Cardiac muscle cell (in vitro differentiated cells and primary cell): ENCODE measurements at regions not wholly inside any gene's neighbourhood (a gene's known extent, or its start where the extent isn't known, plus 50 kb on each side); places are given as distances from the start of the nearest gene placed in this dataset.

ENCODE experiments used
- DNase-seq, 2 donors: peaks; one replicate each; pipeline versions ENCODE4 v3.0.0 to v3.0.0-alpha.2; 2010 to 2017; ENCODE audit warnings: low read depth in 1 of 2, low spot score in 1 of 2
- H3K27ac ChIP-seq: fragments of 200-600 bp; sonication (generic); 2 replicates; pipeline ENCODE4 v1.5.1; 2016
- H3K27me3 ChIP-seq: fragments of 200-600 bp; sonication (generic); 2 replicates; pipeline ENCODE4 v1.6.0; 2016; ENCODE audit warnings: control low read depth
- H3K36me3 ChIP-seq: fragments of 200-600 bp; sonication (generic); 2 replicates; pipeline ENCODE4 v1.5.1; 2016; ENCODE audit warnings: control low read depth
- H3K4me1 ChIP-seq: fragments of 200-600 bp; sonication (generic); 2 replicates; pipeline ENCODE4 v1.8.1; 2017; ENCODE audit warnings: low read depth, mild to moderate bottlenecking, mixed run types
- H3K4me3 ChIP-seq: fragments of 200-600 bp; sonication (generic); 2 replicates; pipeline ENCODE4 v1.5.1; 2016; ENCODE audit warnings: mild to moderate bottlenecking
- H3K9me3 ChIP-seq: fragments of 200-600 bp; sonication (generic); 2 replicates; pipeline ENCODE4 v1.5.1; 2017; ENCODE audit warnings: low read depth, mild to moderate bottlenecking, control low read depth
- TF ChIP-seq, protein P1 (sequence below): IDR thresholded peaks from 2 replicates; pipeline ENCODE4 v1.5.1; 2012; ENCODE audit warnings: low read depth, mild to moderate bottlenecking, low read length

DNA sequence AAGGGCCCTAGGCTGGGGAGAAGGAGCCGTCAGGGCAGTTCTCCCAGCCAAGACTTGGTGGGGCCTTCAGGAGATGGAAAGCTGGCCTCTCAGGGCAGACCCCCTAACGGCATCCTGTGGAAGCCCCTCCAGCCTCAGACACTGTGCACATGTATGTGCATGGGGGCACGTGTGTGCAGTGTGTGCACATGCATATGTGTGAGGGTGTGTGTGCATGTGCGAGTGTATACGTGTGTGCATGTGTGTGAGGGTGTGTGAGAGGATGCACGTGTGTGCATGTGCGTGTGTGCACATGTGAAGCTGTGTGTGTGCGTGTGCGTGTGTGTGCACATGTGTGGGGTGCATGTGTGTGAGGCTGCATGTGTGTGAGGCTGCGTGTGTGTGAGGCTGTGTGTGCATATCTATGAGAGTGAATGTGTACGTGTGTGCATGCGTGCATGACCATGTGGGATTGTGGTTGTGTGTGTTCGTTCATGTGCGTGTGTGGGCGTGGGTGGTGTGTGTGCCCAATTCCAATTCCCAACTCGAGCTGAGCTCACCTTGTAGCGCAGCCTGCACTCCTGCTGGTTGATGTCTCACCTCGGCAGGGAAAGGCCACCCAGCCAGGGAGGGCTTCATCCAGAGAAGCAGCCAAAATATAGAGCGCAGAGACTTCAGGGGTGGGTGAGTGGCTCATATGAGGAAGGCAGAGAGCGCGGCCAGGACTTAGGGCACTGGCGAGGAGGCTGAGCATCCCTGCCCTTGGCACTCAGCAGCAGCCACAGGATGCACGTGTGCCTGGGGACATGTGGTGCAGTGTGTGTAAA lies 142.7 kb upstream of the PPP1R26 start:
- H3K27ac ChIP-seq, result no peak overlapping the region
- no peak for DNase-seq
- H3K4me1 ChIP-seq, result no peaks in the 10 kb centered on the region
- no peaks in the 10 kb centered on the region for H3K9me3 ChIP-seq
- H3K36me3 ChIP-seq, result no peaks in the 10 kb centered on the region
- H3K27me3 ChIP-seq, result no peaks in the 10 kb centered on the region
- H3K4me3 ChIP-seq, result no peak overlapping the region
- TF ChIP-seq, protein P1, sequence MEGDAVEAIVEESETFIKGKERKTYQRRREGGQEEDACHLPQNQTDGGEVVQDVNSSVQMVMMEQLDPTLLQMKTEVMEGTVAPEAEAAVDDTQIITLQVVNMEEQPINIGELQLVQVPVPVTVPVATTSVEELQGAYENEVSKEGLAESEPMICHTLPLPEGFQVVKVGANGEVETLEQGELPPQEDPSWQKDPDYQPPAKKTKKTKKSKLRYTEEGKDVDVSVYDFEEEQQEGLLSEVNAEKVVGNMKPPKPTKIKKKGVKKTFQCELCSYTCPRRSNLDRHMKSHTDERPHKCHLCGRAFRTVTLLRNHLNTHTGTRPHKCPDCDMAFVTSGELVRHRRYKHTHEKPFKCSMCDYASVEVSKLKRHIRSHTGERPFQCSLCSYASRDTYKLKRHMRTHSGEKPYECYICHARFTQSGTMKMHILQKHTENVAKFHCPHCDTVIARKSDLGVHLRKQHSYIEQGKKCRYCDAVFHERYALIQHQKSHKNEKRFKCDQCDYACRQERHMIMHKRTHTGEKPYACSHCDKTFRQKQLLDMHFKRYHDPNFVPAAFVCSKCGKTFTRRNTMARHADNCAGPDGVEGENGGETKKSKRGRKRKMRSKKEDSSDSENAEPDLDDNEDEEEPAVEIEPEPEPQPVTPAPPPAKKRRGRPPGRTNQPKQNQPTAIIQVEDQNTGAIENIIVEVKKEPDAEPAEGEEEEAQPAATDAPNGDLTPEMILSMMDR, result no peak

DNA sequence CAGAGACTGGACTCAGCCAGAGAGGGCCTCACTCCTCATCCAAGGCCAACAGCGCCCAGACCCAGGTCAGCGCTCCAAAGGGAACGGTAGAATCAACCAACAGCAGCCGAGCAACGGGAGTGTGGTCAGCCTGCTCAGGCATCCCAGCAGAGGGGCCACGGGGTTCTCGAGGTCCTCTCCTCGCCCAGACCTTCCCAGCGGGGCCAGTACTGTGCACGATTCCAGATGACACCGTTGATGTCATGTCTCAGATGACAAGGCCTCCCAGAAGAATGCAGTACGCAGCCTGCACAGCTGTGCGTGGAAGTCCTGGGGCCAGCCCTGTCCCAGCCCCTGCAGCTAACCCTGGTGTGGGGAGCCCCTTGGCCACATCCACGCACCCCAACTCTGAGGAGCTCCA lies 141.0 kb upstream of the PPP1R26 start:
- Histone ChIP-seq H3K27ac (no peak overlapping the region), H3K4me1 (no peaks in the 10 kb centered on the region), H3K4me3 (no peak overlapping the region), H3K36me3 (no peaks in the 10 kb centered on the region), H3K27me3 (no peaks in the 10 kb centered on the region), H3K9me3 (no peaks in the 10 kb centered on the region)
- TF ChIP-seq, protein P1, result no peak
- no peak for DNase-seq

DNA sequence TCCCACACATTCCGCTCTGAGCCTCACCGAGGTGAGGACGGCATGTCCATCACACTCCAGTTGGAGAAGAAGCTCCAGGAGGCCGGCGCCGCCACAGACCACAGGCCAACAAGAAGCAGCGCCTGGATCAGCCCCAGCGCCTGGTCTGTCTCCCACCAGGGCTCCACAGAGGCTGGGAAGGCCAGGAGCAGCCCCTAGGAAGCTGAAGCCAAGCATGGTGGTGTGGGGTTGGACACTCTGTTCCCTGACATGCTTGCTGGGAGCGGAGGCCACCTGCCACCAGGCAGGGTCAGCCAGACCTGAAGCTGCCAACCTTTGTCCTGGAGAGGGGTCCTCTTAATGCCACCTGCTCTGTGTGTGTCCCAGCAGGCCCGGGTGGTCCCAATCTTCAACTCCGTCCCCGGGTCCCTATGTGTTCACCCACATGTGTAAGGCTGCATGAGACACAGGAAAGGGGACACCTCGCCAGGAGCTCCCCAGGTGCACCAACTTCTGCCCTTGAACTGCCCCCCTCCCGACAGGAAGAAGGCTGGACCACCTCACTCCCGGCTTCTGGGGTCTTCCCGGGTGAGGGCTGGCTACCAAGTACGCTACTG lies 140.1 kb upstream of the PPP1R26 start:
- H3K27ac ChIP-seq, result no peak overlapping the region
- no peaks in the 10 kb centered on the region for H3K9me3 ChIP-seq
- no peak for DNase-seq
- TF ChIP-seq, protein P1, result no peak
- H3K36me3 ChIP-seq, result no peaks in the 10 kb centered on the region
- no peaks in the 10 kb centered on the region for H3K4me1 ChIP-seq
- H3K27me3 ChIP-seq, result no peaks in the 10 kb centered on the region
- H3K4me3 ChIP-seq, result no peak overlapping the region

DNA sequence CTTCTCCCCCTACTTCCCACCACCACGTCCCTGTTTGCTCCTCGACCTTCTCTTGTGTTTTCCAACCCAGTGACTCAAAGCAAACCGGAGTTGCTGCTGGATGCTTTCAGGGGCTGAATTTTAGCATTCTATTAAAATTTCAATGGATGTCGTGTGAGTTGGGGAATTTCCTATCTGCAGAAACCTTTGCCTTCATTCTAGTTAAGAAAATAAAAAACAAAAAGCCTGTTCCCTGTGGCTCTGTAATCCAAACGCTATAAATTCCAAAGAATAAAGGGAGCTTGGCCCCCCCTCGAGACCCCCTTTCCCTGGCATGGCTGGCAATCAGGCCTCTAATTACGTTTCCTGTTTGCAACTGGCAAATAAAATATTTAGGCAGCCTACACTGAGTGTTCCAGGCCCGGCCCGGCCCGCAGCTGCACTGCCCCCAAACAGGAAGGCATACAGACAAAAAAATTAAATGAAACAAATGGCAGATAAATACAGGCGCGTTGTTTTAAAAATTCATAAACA lies 139.4 kb upstream of the PPP1R26 start:
- no peaks in the 10 kb centered on the region for H3K36me3 ChIP-seq
- H3K27ac ChIP-seq, result no peak overlapping the region
- no peaks in the 10 kb centered on the region for H3K27me3 ChIP-seq
- TF ChIP-seq, protein P1, result no peak
- no peak for DNase-seq
- H3K4me3 ChIP-seq, result no peak overlapping the region
- no peaks in the 10 kb centered on the region for H3K9me3 ChIP-seq
- H3K4me1 ChIP-seq, result no peaks in the 10 kb centered on the region

DNA sequence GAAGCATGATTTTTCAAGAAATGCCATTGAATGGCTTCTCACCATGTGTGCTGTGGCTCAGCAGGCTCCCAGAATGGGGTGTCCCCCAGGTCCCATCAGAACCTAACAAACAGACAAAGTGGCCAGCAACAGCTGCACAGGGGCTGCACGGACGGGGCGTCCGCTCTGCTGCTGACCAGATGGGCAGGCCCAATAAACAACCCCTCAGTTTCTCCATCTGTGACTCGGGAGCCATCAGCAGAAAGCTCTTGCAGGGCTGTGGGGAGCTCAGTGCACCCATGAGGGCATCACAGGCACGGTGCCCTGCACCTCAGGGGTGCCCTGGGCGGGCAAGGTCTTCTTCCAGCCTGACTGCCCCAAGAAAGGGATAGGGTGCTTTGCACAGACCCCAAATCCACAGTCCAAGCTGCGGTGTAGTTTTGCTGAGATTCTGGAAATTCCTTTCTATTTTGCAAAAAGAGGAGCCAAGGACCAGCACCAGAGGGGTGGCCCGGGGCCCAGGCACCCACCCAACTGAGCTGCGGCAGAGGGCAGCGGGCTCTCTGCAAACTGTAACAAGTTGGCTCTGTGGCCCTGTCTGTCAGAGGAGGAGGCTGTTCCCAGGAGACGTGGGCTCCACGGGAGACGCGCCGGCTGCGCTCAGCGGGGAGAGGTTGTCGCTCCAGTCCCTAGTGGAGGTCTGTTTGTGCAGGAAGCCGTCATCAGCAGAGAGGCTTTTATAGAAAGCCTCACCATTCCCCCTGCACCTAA lies 138.7 kb upstream of the PPP1R26 start:
- H3K27ac ChIP-seq, result no peak overlapping the region
- no peaks in the 10 kb centered on the region for H3K36me3 ChIP-seq
- no peaks in the 10 kb centered on the region for H3K4me1 ChIP-seq
- TF ChIP-seq, protein P1, result no peak
- H3K9me3 ChIP-seq, result no peaks in the 10 kb centered on the region
- no peaks in the 10 kb centered on the region for H3K27me3 ChIP-seq
- no peak for DNase-seq
- no peak overlapping the region for H3K4me3 ChIP-seq
